OCI-M2 (cell line): ENCODE measurements at regions not wholly inside any gene's neighbourhood (a gene's known extent, or its start where the extent isn't known, plus 50 kb on each side); places are given as distances from the start of the nearest gene placed in this dataset.
"Not testable (repeated sequence)": the region's sequence is repeated elsewhere in the genome, so short reads cannot be mapped to it uniquely, and the experiment has no call there.

Experiments used
- DNase-seq: peaks from one replicate; lab custom pipeline; 2025; ENCODE audit not compliant: unreplicated experiment; lab: John Stamatoyannopoulos, UW

DNA sequence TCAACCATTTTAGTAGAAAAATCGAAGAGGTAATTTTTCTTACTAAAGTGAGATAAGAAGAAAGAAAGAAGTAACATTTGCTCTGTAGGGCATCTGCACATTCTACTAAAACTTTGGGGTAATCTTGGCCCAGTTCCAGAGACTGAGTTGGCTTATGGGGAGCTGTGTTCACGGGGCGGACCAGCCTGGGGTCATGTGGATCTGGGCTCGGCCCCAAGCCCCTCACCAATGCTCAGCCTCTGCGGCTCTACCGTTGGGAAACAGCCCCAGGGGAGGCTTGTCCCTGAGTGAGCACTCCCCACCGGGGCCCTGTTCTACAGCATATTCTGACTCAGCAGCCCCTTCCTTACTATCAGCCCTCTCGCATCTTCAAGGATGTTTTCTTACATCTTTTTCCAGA is 132.3 kb downstream of the RTP5 start:
- no peak for DNase-seq

- DNase-seq = no peak
Measured at GRCh38 chr2:242002944-242003343, 133.4 kb downstream of the RTP5 start.

DNA sequence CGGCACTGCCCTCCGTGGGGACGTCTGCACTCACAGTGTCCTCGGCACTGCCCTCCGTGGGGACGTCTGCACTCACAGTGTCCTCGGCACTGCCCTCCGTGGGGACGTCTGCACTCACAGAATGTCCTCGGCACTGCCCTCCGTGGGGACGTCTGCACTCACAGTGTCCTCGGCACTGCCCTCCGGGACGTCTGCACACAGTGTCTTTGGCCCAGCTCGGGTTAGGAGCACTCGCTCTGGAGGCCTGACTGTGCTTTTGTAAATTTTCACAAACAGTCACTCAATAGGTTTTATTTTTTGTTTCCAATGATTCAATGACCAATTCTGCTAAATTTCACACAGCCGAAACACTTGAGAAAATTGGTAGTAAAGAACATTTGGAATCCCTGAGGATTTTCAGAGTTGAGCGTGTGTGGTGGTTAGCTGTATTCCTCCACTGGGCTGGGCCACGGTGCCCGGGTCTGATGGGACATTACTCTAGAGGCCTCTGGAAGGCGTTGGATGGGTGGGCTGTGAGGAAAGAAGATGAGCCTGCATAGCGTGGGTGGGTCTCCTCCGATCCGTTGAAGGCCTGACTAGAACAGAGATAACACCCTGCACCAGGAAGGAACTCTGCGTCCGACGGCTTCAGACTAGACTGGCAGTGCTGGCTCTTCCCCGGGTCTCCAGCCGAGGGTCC is 134.8 kb downstream of the RTP5 start:
- DNase-seq = no peak

- no peak for DNase-seq
Measured at GRCh38 chr2:242004902-242005230, 135.3 kb downstream of the RTP5 start.

DNA sequence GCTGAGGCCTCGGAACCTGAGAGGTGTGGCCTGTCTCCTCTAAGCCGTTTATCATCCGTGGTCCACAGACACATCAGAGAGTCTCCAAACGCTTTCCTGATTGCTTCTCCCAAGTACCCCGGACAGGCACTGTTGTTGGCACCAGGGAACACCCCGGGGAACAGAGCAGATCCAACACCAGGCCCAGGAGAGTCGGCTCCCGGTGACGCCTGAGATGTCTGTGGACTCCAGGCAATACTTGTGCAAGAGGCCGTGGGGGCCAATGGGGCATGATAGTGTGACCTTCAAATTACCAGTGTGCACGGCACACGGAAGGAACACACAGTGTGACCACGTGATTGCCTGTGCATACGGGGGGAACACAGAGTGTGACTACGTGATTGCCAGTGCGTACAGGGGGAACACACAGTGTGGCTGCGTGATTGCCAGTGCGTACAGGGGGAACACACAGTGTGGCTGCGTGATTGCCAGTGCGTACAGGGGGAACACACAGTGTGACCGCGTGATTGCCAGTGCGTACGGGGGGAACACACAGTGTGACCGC is 136.6 kb downstream of the RTP5 start:
- DNase-seq = not testable (repeated sequence)

DNA sequence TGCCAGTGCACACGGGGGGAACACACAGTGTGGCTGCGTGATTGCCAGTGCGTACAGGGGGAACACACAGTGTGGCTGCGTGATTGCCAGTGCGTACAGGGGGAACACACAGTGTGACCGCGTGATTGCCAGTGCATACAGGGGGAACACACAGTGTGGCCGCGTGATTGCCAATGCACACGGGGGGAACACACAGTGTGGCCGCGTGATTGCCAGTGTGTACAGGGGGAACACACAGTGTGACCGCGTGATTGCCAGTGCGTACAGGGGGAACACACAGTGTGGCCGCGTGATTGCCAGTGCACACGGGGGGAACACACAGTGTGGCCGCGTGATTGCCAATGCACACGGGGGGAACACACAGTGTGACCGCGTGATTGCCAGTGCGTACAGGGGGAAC is 139.4 kb downstream of the RTP5 start:
- DNase-seq = not testable (repeated sequence)

DNA sequence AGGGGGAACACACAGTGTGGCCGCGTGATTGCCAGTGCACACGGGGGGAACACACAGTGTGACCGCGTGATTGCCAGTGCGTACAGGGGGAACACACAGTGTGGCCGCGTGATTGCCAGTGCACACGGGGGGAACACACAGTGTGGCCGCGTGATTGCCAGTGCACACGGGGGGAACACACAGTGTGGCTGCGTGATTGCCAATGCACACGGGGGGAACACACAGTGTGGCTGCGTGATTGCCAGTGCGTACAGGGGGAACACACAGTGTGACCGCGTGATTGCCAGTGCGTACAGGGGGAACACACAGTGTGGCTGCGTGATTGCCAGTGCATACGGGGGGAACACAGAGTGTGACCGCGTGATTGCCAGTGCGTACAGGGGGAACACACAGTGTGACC is 140.3 kb downstream of the RTP5 start:
- not testable (repeated sequence) for DNase-seq

DNA sequence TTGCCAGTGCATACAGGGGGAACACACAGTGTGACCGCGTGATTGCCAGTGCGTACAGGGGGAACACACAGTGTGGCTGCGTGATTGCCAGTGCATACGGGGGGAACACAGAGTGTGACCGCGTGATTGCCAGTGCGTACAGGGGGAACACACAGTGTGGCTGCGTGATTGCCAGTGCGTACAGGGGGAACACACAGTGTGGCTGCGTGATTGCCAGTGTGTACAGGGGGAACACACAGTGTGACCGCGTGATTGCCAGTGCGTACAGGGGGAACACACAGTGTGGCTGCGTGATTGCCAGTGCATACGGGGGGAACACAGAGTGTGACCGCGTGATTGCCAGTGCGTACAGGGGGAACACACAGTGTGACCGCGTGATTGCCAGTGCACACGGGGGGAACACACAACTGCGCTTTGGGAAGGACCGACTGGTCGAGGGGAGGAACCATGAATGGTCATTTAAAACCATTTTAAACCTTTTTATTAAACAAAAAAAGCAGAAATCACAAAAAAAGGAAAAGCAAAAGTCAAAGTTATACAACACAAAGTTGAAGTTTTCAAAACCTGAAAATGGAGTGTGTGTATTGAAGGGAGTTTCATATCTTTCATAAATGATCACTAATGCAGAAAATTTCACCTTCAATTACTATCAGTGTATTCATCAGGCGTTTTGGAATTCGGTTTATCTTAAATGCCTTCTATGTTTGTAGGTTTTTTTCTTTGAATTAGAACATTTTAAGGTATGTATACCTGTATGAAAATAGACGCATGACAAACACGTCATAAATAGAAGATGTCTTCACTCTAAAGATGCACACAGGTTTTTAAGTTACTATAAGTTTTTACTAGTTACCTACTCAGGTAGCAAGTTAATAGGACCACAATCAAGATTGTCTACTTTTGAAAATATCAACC is 141.0 kb downstream of the RTP5 start:
- DNase-seq = not testable (repeated sequence)

DNA sequence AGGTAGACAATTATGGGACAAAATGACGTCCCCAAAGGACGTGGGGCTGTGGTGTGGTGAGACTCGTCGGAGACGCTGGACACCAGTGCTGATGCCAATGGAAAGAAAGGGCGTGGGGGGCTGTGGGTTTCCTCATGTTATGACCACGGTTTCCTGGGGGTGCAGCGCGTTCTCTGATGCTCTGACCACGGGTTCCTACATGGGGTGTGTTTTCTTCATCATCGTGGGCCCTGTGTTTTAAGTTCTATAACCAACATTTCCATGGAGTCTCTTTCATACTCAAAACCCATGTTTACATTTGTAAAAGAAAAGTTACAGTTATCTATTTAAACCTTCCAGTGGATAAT is 141.6 kb downstream of the RTP5 start:
- DNase-seq = no peak

DNA sequence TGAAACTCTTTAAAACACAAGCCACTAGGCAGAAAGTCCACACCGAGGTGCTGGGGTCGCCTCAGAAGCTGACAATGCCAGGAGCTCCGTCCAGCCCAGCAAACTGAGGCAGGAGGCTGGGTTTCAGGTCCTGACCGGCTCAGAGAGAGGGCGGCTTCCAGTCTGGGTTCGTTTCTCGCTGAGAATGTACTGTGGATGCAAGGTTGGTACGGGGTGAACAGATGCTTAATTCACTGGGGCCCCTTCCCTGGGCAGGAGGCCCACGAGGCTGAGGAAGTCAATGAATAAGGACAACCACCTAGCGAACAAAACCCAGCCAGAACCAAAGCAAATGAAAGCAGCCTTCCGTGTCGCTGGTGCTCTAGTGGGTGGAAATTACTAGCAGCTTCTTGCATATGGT is 142.0 kb downstream of the RTP5 start:
- no peak for DNase-seq

DNA sequence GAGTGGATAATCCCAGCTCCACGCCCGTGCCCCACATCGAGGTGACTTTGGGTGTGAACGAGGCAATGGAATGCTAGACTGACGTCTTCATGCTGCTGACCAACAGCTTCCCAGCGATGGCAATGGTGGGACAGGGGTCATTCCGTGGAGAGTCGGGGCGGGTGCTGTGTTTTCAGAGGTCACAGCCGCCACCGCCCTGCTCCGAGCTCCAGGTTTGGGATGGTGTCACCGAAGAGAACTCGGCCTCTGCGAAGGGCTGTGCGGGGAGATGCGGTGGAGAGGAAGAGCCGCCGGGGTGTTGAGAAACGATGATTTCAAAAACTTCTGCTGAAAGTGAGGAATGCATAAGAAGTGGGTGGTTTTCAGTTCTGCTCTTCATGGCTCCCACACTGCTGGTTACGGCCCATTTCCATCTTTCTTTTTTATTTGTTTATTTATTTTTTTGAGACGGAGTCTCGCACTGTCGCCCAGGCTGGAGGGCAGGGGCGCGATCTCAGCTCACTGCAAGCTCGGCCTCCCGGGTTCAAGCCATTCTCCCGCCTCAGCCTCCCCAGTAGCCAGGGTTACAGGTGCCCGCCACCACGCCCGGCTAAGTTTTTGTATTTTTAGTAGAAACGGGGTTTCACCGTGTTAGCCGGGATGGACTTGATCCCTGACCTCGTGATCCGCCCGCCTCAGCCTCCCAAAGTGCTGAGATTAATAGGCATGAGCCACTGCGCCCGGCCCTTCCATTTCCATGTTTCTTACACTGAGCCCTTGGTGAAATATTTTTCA is 142.6 kb downstream of the RTP5 start:
- no peak for DNase-seq

DNA sequence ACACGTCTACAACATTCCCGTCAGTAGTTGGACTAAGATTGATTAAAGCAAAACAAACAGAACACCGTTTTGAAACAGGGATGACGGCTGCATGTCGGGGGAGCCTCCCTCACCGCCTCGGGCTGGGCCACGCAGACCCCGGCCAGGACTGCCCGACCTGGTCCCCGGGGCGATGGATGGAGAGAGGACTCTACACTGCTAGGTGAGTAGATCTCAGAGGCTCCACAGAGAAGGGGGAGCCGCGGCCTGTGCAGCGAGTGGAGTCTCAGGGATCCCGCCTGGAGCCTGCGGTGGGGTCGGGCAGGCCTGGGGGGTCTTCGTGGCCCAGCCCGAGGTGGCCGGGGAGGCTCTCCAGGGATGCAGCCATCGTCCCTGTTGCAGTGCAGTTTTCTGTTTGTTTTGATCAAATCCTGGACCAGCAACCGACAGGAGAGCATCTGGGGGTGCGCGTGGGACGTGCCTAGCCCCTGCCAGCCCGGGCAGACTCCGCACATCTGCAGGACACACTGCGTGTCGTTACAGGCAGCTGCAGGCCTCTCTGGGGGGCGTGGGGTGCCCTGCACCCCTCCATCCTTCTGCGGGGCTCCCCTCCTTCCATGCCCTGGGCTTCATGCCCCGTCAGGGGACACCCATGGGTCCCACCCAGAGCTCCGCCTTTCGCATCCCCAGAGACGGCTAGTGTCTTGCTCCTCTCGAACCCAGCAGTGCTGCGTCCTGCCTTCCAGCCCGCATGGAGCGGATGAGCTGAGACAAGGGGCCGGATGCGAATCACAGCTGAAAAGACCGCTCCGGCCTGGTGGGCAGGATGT is 143.6 kb downstream of the RTP5 start:
- no peak for DNase-seq

DNA sequence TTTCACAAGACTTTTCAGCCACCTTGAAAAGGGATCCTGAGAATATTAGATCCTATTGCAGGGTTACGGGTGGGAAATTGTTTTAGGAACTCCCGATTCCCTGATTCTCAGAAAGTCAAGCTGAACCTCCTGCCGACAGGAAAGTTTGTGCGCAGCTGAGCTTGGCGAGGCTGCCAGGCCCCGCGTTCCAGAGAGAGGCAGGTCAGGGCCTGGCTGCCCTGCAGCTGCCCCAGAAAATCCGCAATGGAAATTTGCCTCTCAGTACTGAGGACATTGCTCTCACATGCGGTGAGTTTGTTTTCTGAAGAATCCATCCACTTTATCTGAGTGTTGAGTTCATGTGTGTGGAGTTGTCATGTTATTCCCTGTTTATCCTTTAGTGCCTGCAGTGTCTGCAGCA is 144.2 kb downstream of the RTP5 start:
- DNase-seq = no peak

GRCh38 chr2:242015108-242016065 is 145.9 kb downstream of the RTP5 start:
- no peak for DNase-seq

DNA sequence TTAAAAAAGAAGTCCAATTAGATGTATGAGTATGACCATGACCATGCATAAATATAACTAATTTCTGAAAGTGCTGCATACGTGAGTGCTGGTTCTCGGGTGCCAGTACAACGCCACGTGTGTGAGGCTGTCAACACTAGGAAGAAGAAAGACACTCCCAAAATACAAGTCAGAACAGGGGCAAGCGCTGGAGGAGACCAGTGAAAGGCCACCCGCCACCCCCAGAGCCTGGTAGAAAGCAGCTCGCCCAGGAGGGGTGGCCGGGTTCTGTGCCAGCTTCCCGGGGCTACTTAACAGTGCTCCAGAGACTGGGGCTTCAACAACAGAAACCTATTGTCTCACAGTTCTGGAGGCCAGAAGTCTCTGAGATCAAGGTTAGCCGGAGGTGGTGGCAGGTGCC is 147.6 kb downstream of the RTP5 start:
- no peak for DNase-seq

GRCh38 chr2:242018416-242018815 is 148.9 kb downstream of the RTP5 start:
- DNase-seq = not testable (repeated sequence)

- DNase-seq = no peak
Measured at GRCh38 chr2:242019344-242019743, 149.8 kb downstream of the RTP5 start.

DNA sequence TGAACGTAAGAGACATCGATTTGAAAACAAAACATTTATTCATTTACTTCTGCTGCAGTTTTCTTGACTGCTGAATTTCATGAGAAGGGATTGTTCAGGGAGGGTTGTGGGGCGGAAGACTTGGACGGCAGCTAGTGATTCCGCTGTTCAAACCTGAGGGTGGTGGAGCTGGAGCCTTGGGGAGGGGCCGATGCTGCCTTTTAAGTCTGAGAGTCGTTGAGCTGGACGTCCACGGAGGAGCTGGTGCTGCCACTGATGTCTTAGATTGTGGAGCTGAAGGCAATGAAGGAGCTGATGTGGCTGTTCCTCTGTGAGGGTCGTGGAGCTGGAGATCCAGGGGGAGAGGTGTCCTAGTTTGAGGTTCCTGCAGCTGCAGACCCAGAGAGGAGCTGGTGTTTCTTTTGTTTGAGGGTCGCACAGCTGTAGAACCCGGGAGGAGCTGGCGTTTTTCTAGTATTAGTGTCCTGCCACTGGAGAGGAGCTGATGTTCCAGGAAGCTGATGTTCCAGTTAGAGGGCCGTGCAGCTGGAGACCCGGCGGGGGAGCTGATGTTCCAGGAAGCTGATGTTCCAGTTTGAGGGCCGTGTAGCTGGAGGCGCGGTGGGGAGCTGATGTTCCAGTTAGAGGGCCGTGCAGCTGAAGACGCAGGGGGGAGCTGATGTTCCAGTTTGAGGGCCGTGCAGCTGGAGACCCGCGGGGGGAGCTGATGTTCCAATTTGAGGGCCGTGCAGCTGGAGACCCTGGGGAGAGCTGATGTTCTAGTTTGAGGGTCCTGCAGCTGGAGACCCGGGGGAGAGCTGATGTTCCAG is 150.9 kb downstream of the RTP5 start:
- DNase-seq = no peak
